Ishikawa (cell line): ENCODE measurements at regions not wholly inside any gene's neighbourhood (a gene's known extent, or its start where the extent isn't known, plus 50 kb on each side); places are given as distances from the start of the nearest gene placed in this dataset.

Experiments
- CEBPB ChIP-seq: IDR thresholded peaks from 2 replicates; pipeline ENCODE4 v1.6.1; 2012
- CREB1 ChIP-seq: IDR thresholded peaks from 2 replicates; pipeline ENCODE4 v1.6.1; 2012; ENCODE audit warnings: low read depth
- EP300 ChIP-seq: IDR thresholded peaks from 2 replicates; pipeline ENCODE4 v1.6.1; 2012; ENCODE audit warnings: borderline replicate concordance
- NFIC ChIP-seq: IDR thresholded peaks from 2 replicates; pipeline ENCODE4 v1.6.1; 2012
- RAD21 ChIP-seq: IDR thresholded peaks from 2 replicates; pipeline ENCODE4 v1.6.1; 2012; ENCODE audit warnings: low read depth
- TAF1 ChIP-seq: IDR thresholded peaks from 2 replicates; pipeline ENCODE4 v1.6.1; 2012; ENCODE audit warnings: low read depth, mild to moderate bottlenecking
- TEAD4 ChIP-seq: IDR thresholded peaks from 2 replicates; pipeline ENCODE4 v1.6.1; 2012
- TF ChIP-seq, protein P1 (sequence below): IDR thresholded peaks from 2 replicates; pipeline ENCODE4 v1.6.1; 2012; ENCODE audit warnings: low read depth, mild to moderate bottlenecking

DNA sequence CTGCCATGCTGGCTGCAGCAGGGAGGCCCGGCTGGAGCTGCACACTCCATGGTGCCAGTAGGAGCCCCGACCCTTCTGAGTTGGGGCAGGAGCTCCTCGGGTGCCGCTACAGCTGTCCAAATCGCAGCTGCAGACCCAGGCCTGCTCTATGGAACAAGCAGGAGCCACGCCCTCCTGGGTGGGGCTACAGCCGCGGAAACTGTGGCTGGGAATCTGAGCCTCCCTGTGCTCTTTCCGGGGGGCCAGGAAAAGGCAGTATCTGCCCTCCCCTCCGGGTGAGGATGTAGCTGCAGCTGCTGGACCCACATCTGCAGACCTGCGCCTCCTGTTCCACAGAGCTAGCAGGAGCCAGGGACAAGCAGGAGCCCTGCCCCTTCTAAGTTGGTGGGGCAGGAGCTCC lies 278.9 kb upstream of the ACTBL2 start:
- TF ChIP-seq, protein P1, sequence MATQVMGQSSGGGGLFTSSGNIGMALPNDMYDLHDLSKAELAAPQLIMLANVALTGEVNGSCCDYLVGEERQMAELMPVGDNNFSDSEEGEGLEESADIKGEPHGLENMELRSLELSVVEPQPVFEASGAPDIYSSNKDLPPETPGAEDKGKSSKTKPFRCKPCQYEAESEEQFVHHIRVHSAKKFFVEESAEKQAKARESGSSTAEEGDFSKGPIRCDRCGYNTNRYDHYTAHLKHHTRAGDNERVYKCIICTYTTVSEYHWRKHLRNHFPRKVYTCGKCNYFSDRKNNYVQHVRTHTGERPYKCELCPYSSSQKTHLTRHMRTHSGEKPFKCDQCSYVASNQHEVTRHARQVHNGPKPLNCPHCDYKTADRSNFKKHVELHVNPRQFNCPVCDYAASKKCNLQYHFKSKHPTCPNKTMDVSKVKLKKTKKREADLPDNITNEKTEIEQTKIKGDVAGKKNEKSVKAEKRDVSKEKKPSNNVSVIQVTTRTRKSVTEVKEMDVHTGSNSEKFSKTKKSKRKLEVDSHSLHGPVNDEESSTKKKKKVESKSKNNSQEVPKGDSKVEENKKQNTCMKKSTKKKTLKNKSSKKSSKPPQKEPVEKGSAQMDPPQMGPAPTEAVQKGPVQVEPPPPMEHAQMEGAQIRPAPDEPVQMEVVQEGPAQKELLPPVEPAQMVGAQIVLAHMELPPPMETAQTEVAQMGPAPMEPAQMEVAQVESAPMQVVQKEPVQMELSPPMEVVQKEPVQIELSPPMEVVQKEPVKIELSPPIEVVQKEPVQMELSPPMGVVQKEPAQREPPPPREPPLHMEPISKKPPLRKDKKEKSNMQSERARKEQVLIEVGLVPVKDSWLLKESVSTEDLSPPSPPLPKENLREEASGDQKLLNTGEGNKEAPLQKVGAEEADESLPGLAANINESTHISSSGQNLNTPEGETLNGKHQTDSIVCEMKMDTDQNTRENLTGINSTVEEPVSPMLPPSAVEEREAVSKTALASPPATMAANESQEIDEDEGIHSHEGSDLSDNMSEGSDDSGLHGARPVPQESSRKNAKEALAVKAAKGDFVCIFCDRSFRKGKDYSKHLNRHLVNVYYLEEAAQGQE = no peak
- TF ChIP-seq TAF1 = no peak
- no peak for TF ChIP-seq CREB1
- TF ChIP-seq NFIC = no peak
- no peak for TF ChIP-seq RAD21
- no peak for TF ChIP-seq EP300
- no peak for TF ChIP-seq TEAD4
- TF ChIP-seq CEBPB = no peak
